ENCODE measurements at regions not wholly inside any gene's neighbourhood (a gene's known extent, or its start where the extent isn't known, plus 50 kb on each side); places are given as distances from the start of the nearest gene placed in this dataset.
A peak's percentile ranks its signal among the peaks of the same experiment; 100 is the strongest.
"Not testable (repeated sequence)": the region's sequence is repeated elsewhere in the genome, so short reads cannot be mapped to it uniquely, and the experiment has no call there.

GRCh38 chr10:117442521-117442920, 67.3 kb upstream of the PDZD8 start:
- no peak for DNase-seq (ENCODE audit: low read depth)
- TF ChIP-seq, protein P1, sequence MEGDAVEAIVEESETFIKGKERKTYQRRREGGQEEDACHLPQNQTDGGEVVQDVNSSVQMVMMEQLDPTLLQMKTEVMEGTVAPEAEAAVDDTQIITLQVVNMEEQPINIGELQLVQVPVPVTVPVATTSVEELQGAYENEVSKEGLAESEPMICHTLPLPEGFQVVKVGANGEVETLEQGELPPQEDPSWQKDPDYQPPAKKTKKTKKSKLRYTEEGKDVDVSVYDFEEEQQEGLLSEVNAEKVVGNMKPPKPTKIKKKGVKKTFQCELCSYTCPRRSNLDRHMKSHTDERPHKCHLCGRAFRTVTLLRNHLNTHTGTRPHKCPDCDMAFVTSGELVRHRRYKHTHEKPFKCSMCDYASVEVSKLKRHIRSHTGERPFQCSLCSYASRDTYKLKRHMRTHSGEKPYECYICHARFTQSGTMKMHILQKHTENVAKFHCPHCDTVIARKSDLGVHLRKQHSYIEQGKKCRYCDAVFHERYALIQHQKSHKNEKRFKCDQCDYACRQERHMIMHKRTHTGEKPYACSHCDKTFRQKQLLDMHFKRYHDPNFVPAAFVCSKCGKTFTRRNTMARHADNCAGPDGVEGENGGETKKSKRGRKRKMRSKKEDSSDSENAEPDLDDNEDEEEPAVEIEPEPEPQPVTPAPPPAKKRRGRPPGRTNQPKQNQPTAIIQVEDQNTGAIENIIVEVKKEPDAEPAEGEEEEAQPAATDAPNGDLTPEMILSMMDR (IDR thresholded peaks at IDR 0.05; ENCODE audit: insufficient read depth, low read depth, low read length): no peak

DNA sequence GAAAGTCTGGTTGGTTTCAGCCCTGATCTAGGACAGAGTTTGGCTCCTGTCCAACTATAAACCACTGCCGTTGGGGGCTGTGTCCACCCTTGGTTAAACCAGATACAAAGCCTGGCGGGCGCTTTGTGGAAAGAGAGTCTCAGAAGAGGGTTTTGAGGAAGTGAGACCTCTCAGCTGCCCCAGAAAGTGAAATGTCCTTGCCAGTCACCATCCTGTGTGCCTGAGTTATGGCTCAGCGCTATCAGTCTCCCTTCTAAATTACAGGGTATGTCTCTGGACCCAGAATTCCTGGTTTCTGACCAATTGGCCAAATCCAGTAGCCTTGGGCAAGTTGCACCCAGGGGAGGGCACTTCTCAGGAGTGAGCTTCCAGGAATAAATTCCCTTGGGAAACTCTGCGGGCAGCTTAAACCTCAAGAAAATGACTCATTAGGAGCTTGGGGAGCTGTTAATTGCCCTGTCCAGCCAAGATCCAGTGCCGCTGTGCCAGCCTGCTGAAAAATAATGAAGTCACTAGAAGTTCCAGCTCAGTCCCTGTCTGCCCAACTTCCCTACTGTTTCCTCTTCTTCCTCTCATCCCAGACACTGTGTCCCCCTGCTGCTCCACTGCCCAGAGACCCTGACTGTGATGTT, 66.7 kb upstream of the PDZD8 start:
- TF ChIP-seq, protein P1 (IDR thresholded peaks at IDR 0.05; ENCODE audit: insufficient read depth, low read depth, low read length): no peak
- peak; percentile 89 for DNase-seq (ENCODE audit: low read depth)
- H3K4me3 ChIP-seq (ENCODE audit: low read depth, low read length): no peak overlapping the region

More at GRCh38 chr10:117442521-117442920, 67.3 kb upstream of the PDZD8 start:
- no peak overlapping the region for H3K4me3 ChIP-seq (ENCODE audit: low read depth, low read length)

DNA sequence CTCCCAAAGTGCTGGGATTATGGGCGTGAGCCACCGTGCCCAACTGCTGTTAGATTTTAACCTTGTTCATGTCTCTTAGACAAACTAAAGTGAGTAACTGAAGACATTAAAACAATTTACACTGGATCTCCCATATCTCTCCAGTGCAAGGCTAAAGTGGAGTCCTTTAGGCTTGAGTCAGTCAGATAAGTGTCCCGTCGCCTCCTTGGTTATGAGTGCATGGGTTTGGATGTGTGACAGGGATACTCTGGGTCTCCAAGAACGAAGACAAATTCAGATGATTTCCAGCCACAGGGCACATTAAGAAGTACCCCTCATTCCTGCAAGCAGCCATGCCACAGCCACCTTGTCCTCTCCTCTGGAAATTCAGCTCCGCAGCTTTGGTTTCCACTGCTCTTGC, 66.1 kb upstream of the PDZD8 start:
- H3K4me3 ChIP-seq (ENCODE audit: low read depth, low read length): no peak overlapping the region
- TF ChIP-seq, protein P1 (IDR thresholded peaks at IDR 0.05; ENCODE audit: insufficient read depth, low read depth, low read length): no peak
- no peak for DNase-seq (ENCODE audit: low read depth)

- no peak overlapping the region for H3K4me3 ChIP-seq (ENCODE audit: low read depth, low read length)
- peak; percentile 83 for DNase-seq (ENCODE audit: low read depth)
- TF ChIP-seq, protein P1 (IDR thresholded peaks at IDR 0.05; ENCODE audit: insufficient read depth, low read depth, low read length): no peak
These were observed 64.1 kb upstream of the PDZD8 start for GRCh38 chr10:117439243-117439912.

- no peak for DNase-seq (ENCODE audit: low read depth)
- H3K4me3 ChIP-seq (ENCODE audit: low read depth, low read length): no peak overlapping the region
- TF ChIP-seq, protein P1 (IDR thresholded peaks at IDR 0.05; ENCODE audit: insufficient read depth, low read depth, low read length): no peak
These were observed 57.6 kb upstream of the PDZD8 start for GRCh38 chr10:117432866-117433265.

DNA sequence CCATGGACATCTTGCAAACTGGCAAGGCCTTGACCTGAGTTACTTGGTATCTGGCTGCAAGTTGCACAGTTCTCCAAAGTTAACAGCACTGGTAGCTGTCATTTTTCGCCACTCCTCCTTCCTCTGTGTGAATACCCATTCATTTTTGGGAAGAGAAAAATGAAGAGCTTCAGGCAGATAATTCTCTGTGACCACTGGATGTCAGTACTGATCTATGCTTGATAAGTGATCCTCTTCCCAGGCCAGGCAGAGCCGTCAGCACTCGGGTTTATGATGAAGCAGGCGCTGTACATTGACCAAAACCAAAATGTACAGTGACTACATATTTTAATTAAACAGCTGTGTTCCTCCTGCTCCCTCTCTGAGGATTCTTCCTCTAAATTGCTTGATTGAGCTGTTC, 55.9 kb upstream of the PDZD8 start:
- peak; percentile 64 for DNase-seq (ENCODE audit: low read depth)
- H3K4me3 ChIP-seq (ENCODE audit: low read depth, low read length): no peak overlapping the region
- TF ChIP-seq, protein P1 (IDR thresholded peaks at IDR 0.05; ENCODE audit: insufficient read depth, low read depth, low read length): peak; percentile 47

DNA sequence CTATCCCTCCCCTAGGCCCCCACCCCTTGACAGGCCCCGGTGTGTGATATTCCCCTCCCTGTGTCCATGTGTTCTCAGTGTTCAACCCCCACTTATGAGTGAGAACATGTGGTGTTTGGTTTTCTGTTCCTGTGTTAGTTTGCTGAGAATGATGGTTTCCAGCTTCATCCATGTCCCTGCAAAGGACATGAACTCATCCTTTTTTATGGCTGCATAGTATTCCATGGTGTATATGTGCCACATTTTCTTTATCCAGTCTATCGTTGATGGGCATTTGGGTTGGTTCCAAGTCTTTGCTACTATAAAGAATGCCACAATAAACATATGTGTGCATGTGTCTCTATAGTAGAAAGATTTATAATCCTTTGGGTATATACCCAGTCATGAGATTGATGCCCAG, 55.3 kb upstream of the PDZD8 start:
- DNase-seq (ENCODE audit: low read depth); H3K4me3 ChIP-seq (ENCODE audit: low read depth, low read length): not testable (repeated sequence)

Data from fibroblast of villous mesenchyme (primary cell).